GM12864 (cell line): ENCODE measurements at regions not wholly inside any gene's neighbourhood (a gene's known extent, or its start where the extent isn't known, plus 50 kb on each side); places are given as distances from the start of the nearest gene placed in this dataset.
A peak's percentile ranks its signal among the peaks of the same experiment; 100 is the strongest.

Experiments
- DNase-seq: peaks from one replicate; pipeline ENCODE4 v3.0.0-alpha.2; 2011; ENCODE audit warnings: low read depth
- H3K4me3 ChIP-seq: 2 replicates; pipeline ENCODE4 v1.5.1; 2011; ENCODE audit warnings: mild to moderate bottlenecking, low read depth, low read length, control low read depth
- TF ChIP-seq, protein P1 (sequence below): IDR thresholded peaks from 2 replicates; pipeline ENCODE4 v1.5.1; 2011; ENCODE audit warnings: low read depth, mild to moderate bottlenecking, moderate library complexity, low read length, control low read depth, inconsistent platforms; ENCODE audit errors: missing control alignments

DNA sequence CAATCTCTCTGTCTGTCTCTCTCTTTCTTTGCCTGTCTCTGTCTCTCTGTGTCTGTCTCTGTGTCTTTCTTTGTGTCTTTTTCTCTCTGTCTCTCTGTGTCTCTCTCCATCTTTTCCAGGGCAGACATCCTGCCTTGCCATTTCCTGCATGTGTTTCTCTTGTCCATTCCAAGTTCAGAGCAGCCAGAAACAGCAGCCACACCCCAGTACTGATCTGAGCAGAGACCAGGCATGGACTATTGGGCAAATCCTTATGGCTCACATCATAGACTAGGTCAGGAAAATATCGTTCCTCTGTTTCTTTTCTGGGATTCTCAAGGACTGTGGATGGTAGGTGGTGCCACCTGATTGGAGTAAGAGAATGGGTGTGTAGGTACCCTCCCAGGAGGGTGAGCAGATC, 95.8 kb downstream of the RAMP3 start:
- no peak overlapping the region for H3K4me3 ChIP-seq
- DNase-seq = no peak
- TF ChIP-seq, protein P1, sequence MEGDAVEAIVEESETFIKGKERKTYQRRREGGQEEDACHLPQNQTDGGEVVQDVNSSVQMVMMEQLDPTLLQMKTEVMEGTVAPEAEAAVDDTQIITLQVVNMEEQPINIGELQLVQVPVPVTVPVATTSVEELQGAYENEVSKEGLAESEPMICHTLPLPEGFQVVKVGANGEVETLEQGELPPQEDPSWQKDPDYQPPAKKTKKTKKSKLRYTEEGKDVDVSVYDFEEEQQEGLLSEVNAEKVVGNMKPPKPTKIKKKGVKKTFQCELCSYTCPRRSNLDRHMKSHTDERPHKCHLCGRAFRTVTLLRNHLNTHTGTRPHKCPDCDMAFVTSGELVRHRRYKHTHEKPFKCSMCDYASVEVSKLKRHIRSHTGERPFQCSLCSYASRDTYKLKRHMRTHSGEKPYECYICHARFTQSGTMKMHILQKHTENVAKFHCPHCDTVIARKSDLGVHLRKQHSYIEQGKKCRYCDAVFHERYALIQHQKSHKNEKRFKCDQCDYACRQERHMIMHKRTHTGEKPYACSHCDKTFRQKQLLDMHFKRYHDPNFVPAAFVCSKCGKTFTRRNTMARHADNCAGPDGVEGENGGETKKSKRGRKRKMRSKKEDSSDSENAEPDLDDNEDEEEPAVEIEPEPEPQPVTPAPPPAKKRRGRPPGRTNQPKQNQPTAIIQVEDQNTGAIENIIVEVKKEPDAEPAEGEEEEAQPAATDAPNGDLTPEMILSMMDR = no peak

DNA sequence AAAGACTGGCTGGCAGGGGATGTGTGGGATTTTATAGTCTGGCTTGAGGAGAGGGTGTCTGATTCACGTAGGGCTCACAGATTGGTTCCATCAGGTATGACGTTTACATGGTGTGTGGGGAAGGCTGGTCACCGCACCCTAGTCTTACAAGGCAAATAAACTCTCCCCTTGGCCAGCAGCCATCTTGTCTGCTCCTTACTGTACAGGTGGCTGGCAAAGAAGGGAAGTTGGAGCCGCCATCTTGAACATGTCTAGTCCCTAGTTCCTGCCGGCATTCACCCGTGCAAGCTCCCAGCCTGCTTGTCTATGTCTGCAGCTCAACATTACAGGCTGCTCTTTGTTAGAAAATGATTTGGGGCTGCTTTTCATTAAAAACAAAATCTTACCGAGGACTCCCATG, 97.6 kb downstream of the RAMP3 start:
- TF ChIP-seq, protein P1 = no peak
- no peak overlapping the region for H3K4me3 ChIP-seq
- no peak for DNase-seq

DNA sequence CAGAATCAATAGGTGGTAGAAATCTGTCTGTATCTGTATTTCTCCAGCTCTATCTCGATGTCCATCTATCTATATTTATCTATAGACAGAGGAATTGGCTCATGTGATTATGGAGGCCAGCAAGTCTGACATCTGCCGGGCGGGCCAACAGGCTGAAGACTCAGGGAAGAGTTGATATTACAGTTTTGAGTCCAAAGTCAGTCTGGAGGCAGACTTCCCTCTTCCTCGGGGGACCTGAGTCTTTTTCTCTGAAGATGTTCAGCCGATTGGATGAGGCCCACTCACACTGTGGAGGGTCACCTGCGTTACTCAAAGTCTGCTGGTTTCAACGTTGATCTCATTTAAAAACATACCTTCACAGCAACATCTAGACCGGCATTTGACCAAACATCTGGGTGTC, 98.7 kb downstream of the RAMP3 start:
- no peak for DNase-seq
- TF ChIP-seq, protein P1 = no peak
- H3K4me3 ChIP-seq = no peak overlapping the region

DNA sequence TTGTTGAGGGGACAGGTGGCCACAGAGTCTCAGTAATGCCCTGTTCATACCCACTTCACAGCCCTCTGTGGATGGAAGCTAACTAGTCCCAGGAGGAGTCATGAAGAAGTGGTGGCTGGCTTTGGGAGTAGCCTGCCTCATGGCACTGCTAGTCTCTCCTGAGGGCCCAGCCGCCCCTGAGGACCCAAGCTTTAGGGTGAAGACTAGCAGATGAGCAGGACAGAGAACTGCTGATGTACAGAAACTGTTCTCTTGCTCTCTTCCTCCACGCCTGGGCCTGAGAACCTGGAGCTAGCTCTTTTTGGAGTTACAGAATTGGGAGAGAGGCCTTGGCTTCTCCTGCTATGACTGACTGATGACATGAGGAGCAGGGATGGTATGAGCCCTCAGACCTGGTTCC, 99.2 kb downstream of the RAMP3 start:
- TF ChIP-seq, protein P1 = no peak
- DNase-seq = no peak

DNA sequence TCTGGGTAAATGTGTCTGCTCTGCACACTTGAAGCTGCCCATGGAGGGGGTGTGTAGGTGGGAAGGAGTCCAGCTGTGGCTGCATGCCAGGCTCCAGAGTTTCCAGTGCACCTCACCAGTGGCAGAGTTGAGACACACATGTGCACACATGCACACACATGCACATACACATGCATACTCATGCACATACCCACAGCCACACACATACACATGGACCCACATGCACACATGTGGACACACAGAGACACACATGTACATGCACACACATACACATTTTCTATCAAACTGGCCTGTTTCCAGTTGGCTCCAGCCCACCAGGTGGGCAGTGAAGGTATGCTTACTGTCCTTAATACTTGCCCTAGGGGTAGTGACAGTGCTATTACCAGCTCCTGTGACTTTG, 99.7 kb downstream of the RAMP3 start:
- DNase-seq = no peak
- H3K4me3 ChIP-seq = no peak overlapping the region
- TF ChIP-seq, protein P1 = no peak

More for the DNA sequence above, 99.2 kb downstream of the RAMP3 start:
- no peak overlapping the region for H3K4me3 ChIP-seq

DNA sequence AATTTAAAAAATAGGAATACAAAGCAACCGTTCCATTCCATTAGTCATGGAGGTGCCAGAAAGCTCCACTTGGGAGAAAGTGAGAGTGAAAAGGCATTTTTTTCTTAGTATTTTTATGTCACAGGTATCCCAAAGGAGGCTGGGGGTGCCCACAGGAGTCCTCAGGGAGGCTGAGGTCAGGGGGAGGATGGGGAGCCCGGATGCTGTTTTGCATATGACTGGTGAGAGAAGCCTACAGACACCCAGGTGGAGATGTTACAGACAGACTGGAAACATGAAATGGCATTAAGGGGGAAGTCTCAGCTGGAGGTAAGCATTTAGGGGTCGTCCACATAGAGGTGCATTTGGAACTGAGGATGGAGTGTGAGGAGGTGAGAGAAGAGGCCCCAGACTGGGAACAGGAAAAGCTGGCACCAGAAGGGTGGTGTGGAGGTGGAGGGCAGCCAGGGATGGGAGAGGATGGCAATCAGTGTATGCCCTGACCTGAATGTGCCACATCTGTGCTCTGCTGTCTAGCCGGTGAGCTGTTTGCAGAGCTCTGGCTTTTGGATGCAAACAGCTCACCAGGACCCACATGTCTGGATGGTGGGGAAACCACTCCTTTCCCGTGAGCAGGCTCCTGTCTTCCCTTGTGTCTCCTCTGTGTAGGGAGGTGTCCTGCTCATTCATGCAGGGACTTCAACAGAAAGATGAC, 101.1 kb downstream of the RAMP3 start:
- TF ChIP-seq, protein P1 = no peak
- peak; percentile 4 for DNase-seq
- no peak overlapping the region for H3K4me3 ChIP-seq

DNA sequence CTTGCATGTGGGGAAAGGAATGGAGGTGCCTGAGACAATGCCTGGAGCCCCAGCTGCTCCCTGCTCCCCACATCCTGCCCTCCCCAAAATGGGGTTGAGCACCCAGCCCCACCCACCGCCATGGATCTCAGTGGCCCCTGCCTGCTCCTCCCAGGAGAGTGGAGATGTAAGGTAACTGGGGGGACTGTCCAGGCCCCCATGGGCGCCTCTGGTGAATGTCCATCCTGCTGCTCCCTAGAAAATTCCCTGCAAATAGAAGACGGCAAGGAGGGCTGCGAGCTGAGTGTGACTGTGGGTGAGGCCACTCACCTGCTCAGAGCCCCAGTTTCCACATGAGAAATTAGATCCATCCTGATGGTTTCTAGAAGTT, 101.6 kb downstream of the RAMP3 start:
- TF ChIP-seq, protein P1 = no peak
- no peak for DNase-seq
- H3K4me3 ChIP-seq = no peak overlapping the region
